Renal cortex interstitium (tissue), 11 donors: ENCODE measurements at regions not wholly inside any gene's neighbourhood (a gene's known extent, or its start where the extent isn't known, plus 50 kb on each side); places are given as distances from the start of the nearest gene placed in this dataset.
"Not testable (repeated sequence)": the region's sequence is repeated elsewhere in the genome, so short reads cannot be mapped to it uniquely, and the experiment has no call there.

Source experiments
- DNase-seq, 11 donors: peaks; one replicate each; pipeline ENCODE4 v3.0.0-alpha.2; 2013; ENCODE audit warnings: low read depth in 9 of 11, low spot score in 4 of 11; ENCODE audit errors: extremely low read depth in 1 of 11

- DNase-seq, result not testable (repeated sequence)
Observed at GRCh38 chr18:1033092-1033491, 128.4 kb downstream of the ADCYAP1 start.

DNA sequence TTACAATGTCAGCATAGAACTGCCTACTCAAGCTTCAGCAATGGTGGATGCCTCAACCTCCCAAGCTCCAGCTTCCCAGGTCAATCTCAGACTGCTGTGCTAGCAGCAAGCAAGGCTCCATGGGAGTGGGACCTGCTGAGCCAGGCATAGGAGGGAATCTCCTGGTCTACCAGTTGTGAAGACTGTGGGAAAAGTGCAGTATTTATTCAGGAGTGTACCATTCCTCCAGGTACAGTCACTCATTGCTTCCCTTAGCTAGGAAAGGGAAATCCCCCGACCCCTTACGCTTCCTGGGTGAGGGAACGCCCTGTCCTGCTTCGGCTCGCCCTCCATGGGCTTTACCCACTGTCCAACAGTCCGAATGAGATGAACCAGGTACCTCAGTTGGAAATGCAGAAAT, 130.3 kb downstream of the ADCYAP1 start:
- no peak for DNase-seq

DNA sequence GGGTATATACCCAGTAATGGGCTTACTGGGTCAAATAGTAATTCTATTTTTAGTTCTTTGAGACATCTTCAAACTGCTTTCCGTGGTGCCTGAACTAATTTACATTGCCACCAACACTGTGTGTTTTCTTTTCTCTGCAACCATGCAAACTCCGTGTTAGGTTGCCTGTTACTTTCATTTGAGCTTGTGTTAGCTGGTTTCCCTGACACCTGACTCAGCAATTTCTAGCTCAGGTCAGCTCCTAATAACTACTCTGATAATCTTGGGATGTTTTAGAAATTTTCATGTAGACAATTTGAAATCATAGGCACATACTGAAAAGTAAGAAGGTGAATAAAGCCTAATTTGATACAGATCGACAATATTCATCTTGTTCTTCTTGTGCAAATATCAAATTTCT, 132.3 kb downstream of the ADCYAP1 start:
- no peak for DNase-seq

DNA sequence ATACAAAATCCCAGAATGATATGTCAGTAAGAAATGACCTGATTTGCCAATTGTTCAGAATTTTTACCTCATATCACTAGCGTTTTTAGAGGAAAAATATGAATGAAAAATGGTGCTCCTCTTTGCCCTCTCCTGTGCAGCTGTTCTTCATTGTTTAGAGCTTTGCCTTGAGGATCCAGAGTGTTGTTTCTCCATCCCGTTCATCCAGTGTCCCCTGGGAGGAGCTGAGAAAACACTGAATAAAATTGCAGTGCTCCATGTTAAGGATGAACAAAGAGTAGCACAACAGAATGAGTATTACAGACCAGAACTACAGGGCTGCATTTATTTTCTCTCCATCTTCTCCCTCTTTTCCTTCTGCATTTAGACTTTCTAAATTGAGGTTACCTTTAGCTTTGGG, 133.1 kb downstream of the ADCYAP1 start:
- no peak for DNase-seq

GRCh38 chr18:1039421-1039820, 134.8 kb downstream of the ADCYAP1 start:
- no peak for DNase-seq

- not testable (repeated sequence) for DNase-seq
Observed at GRCh38 chr18:1043039-1043438, 138.4 kb downstream of the ADCYAP1 start.

DNA sequence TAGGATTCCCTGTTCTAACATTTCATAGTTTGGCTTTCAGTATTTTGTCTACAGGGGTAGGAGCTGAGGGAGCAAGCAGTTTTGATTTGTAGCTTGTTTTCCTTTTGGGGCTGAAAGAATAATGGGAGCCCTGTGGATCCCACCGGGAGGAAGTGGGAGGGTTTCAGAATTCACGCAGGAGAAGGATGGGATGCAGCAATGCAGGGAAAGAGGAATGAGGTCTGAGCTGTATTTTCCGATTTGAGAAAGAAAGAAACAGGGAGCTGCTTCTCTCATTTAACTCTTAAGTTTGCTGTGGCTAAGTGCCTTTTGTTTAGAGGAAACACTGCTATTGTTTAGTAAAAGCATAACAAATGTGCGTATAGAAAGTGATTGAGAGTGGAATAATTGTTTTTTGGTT, 141.0 kb downstream of the ADCYAP1 start:
- DNase-seq, result no peak

DNA sequence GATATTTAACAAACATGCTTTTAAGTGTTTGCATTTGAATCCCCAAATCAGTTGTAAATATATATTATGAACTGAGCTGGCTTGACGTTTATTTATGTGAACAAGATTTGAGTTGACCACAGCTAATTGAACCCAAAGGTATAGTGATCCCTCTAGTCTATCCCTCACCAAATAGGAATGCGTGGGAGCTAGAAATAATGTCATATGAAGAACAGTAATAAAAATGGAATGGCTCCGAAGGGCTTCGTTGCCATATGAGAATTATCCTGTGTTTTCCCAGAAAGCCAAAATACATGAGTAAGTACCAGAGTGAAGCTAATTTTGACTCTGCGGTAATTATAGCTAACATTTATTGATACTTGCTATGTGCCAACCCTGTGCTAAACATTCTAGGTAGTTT, 142.7 kb downstream of the ADCYAP1 start:
- DNase-seq, result no peak

DNA sequence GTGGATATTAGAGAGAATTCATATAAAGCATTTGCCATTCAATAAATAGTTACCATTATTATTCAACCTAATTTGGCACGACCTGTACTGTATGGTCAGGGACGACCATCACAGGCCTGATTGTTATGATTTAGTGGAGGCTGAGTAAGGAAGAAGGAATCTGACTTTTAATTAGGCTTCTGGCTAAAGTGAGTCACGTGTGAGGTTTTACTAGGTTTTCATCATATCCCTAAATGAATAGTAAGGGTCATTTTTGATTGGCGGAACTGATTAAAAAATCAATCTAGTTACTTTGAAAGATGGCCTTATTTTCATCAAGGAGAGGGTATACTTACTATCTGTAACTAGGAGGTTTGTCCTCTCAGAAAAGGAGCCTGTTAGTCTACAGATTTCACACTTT, 143.4 kb downstream of the ADCYAP1 start:
- DNase-seq, result no peak

DNA sequence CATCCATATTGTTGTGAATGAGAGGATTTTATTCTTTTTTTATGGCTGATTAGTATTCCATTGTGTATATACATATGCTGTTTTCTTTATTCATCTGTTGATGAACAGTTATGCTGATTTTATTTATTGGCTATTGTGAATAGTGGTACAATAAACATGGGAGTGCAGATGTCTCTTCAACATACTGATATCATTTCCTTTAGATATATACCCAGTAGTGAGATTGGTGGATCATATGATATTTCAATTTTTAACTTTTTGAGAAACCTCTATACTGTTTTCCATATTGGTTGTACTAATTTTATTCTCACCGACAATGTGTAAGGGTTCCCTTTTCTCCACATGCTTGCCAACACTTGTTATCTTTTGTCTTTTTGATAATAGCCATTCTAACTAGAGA, 144.5 kb downstream of the ADCYAP1 start:
- DNase-seq, result no peak

DNA sequence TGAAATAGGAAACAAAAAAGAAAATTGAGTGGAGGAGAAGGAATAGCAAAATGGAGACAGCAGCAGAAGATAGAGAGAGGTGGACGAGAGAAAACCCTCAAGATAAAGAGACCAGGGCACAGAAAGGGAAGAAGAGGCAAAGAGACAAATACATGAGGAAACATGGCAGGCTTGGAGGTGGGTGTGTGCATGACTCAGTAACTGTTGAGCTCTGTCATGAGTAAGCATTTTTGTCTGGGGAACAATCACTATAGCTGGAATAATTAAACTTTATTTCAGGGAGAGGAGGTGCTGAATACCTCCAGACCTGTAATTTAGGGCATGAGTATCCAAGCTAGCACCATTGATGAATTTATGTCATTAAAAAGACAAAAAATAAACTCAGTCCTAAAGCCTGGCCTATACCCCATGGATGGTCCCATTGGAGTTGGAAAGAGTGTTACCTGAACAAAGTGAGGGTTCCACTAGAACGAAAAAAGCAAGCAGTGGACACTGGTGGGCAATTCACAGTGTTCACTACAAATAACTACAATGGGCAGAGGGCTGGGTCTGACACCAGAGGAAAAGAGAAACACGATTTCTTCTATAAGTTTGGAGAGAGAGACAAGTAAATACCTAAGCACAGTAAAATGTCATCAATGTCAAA, 145.5 kb downstream of the ADCYAP1 start:
- DNase-seq, result no peak

DNA sequence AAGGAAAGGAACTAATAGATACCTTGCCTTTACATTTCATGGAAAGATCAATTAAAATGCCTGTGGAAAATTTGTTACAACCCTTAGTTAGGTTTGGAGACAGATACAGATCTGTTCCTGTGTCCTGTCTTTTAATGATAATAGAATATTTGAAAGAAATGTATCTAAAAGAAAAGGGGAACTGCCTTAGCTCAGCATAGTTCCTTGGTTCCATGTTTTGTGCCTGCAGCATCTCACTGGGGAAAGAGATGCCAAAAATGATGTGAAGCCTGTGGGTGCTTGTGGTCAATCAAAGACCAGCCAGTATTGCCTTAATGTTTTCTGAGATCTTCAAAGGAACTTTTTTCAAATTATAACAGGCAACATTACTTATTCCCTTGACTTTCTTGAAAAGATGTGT, 147.6 kb downstream of the ADCYAP1 start:
- no peak for DNase-seq

DNA sequence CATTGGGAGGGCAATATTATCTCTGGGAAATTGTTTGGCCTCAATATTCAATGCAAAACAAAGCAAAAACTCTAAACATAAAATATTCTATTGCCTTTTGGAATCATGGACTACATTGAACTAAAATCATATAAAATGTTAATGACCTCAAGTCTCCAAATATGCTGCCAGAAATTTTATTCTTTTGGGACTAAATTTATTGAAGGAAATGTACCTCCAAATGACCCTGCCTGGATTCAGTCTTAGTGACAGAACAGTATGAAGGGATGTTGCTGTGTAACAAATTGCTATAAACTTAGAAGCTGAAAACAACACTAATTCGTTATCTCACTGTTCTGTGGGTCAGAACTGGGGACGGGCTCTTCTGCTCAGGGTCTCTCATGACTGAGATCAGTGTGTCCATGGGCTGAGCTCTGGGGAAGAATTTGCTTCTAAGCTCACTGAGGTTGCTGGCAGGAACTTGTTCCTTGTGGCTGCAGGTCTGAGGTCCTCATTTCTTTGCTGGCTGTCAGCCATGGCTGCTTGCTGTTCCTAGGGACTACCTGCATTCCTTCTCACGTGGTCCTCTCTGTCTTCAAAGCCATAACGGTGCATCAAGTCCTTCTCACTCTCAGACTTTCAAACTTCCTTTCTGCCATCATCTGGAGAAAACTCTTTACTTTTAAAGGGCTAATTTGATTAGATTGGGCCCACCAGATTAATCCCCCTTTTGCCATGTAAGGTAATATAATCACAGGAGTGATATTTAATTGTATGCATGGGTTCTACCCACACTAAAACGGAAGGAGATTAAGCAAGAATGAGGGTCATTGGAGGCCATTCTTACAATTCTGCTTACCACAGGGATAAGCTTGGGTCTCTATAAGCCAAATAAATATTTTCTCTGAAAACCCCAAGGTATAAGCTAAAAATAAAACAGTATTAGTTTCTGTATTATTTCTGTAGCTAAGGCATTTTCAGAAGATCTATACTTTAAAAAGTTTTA, 149.0 kb downstream of the ADCYAP1 start:
- DNase-seq, result peak in 3 of 11 donors; percentile 4 to 6 (median 6)

DNA sequence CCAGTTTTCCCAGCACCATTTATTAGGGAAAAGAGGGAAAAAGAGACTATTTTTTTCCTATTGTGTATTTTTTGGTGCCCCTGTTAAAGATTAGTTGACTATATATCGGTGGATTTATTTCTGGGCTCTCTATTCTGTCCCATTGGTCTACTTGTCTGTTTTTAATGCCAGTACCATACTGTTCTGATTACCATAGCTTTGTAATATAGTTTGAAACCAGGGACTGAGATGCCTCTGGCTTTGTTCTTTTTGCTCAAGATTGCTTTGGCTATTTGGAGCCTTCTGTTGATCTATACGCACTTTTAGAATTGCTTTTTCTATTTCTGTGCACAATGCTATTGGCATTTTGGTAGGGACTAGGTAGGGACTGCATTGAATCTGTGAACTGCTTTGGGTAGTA, 151.7 kb downstream of the ADCYAP1 start:
- no peak for DNase-seq

GRCh38 chr18:1057367-1057766, 152.7 kb downstream of the ADCYAP1 start:
- no peak for DNase-seq

GRCh38 chr18:1062588-1062987, 157.9 kb downstream of the ADCYAP1 start:
- DNase-seq, result no peak

GRCh38 chr18:1075322-1075721, 170.7 kb downstream of the ADCYAP1 start:
- DNase-seq, result no peak

DNA sequence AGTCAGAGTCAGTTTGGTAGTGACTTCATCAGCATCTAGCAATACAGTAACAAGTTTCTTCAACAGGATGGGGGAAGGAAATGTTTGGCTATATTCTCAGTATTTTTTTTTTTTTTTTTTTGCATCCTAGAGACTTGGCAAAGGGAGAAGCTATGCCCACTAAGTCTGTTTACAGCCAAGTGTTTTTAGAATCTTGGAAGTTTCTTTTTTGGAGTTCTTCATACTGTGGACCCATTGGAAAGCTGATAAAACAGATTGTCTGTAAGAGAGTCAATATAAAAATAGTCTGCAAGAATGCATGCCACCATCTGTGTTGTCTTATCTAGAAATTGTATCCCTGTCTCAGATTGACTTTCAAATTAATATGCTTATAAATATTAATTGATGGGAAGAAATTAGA, 171.2 kb downstream of the ADCYAP1 start:
- DNase-seq, result no peak

DNA sequence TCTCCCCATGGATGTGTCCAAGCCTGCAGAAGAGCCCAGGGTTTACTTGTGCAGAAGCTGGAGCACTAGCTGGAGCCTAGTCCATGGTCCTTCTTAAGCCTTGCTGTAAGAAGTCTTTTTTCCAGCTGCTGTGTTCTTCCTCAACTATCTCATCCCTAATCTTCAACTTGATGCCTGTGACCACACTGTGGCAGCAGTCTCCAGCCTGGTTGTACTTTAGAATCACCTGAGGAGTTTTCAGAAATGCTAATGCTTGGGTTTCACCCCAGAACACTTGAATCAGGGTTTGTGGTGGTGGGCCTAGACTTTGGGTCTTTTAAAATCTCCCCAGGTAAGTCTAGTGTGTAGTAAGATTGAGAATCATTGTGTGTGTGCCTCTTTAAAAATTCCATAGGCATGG, 173.6 kb downstream of the ADCYAP1 start:
- no peak for DNase-seq

GRCh38 chr18:1083675-1084074, 179.0 kb downstream of the ADCYAP1 start:
- DNase-seq, result not testable (repeated sequence)
